GM21786 (cell line): ENCODE measurements at regions not wholly inside any gene's neighbourhood (a gene's known extent, or its start where the extent isn't known, plus 50 kb on each side); places are given as distances from the start of the nearest gene placed in this dataset.

ENCODE experiments used
- ATAC-seq: cut with Tn5 transposase; IDR thresholded peaks from one replicate; pipeline ENCODE4 v1.9.1; 2021; ENCODE audit not compliant: unreplicated experiment

GRCh38 chr16:87074641-87075318 lies 242.4 kb downstream of the C16orf95 start:
- ATAC-seq = peak; percentile 58

DNA sequence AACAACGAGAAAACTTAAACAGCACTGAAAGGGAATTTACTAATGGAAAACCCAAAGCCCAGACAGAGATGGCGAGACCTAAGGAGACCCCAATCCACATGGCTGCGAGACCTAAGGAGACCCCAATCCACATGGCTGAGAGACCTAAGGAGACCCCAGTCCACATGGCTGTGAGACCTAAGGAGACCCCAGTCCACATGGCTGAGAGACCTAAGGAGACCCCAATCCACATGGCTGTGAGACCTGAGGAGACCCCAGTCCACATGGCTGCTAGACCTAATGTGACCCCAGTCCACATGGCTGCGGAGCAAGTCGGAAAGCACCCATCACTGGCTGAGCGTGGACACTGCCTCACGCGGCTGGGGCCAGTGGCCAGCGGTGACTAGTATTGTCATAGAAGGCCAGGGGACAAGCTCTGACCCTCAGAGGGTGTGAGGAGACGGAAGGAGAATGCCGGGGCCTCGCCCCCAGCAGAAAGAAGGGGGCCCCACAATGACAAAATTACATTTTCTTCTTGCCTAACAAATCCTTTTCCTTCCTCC lies 241.8 kb downstream of the C16orf95 start:
- ATAC-seq = no peak

- ATAC-seq = no peak
Measured at GRCh38 chr16:87076331-87076949, 240.8 kb downstream of the C16orf95 start.

- ATAC-seq = no peak
Measured at GRCh38 chr16:87076950-87077749, 240.0 kb downstream of the C16orf95 start.

DNA sequence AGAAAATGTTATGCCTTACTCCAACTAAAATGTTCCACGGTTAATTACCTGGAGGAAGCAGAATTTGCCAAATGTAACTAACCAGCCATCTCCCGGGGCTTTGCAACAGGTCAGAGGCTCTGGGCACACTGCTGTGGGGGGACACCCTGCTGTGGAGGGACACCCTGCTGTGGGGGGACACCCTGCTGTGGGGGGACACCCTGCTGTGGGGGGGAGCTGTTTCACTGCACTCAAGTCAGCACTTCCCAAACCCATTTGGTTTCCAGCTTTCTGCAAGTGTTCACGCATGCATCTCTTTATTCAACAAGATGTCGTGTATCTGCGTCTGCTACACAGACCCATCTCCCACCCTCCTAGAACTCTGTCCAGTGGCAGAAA lies 239.5 kb downstream of the C16orf95 start:
- no peak for ATAC-seq

- ATAC-seq = no peak
Measured at GRCh38 chr16:87080571-87081167, 236.5 kb downstream of the C16orf95 start.

DNA sequence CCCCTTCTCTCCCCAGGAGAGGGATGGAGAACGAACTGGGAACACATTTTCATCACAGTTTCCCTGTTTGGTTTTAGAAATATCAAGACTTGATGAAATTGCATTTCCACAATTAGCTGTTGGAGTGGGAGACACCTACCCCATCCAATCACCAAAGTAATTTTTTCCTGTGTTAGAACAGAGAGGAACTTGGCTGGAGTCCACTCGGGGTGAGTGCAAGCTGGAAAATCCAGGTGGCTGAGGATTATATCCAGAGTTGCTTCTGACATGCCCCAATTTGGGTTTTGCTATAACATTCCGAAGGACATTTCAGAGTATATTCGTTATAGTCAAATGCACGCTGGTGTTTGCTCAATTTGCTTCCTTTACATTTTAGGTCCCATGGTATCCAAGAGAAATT lies 231.8 kb downstream of the C16orf95 start:
- no peak for ATAC-seq

- ATAC-seq = no peak
Measured at GRCh38 chr16:87086156-87086555, 231.0 kb downstream of the C16orf95 start.

DNA sequence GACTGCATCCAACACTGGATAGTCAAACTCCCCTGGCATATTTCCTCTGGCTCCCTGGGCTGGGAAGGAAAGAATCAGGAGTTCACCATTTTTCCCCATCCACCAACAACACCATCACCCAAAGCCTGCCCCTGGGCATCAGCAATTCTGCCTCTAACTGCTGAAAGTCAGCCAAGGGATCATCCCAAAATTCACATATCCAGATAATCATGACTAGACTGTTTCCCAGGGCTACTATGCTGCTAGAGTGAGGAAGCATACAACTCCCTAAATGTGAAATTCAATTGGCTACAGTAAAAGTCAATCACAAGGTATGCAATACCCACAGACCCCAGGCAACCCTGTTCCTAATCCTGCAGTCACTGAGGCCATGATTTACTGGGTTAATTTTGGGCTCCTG lies 230.6 kb downstream of the C16orf95 start:
- ATAC-seq = no peak

GRCh38 chr16:87092958-87093357 lies 224.2 kb downstream of the C16orf95 start:
- no peak for ATAC-seq

DNA sequence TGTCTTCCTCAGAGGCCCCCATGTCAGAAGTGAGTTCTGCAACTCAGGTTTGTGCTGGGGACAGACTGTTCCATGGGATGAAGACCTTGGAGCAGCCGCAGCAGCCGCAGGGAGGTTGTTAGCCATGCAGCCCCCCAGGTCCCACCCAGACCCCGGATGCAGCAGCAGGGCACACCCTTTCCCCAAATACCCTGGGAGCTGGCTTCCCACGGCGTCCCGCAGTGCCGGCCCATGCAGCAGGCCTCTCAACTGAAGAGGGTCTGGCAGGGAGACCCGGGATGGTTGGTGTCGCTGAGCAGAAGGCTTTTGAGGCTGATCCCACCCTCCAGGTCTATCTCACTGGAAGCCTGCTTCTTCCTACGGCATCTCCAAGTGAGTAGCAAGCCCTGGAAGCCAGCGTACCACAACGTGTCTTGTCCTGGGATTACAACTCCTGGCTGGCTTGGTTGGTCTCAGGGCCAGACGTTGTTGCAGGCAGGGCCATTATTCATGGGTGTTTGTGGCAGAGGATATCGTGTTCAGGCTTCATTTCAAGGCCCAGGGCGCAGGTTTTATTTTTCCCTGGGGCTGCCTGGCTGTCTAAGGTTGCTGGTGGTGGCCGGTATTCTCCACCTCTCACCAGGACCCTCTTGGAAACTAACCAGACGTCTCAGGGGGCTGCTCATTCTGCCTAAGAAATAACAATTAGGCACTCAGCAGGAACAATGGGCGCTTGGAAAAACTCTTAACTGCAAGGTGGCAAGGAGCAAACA lies 223.2 kb downstream of the C16orf95 start:
- ATAC-seq = no peak

GRCh38 chr16:87094556-87094865 lies 222.7 kb downstream of the C16orf95 start:
- no peak for ATAC-seq

DNA sequence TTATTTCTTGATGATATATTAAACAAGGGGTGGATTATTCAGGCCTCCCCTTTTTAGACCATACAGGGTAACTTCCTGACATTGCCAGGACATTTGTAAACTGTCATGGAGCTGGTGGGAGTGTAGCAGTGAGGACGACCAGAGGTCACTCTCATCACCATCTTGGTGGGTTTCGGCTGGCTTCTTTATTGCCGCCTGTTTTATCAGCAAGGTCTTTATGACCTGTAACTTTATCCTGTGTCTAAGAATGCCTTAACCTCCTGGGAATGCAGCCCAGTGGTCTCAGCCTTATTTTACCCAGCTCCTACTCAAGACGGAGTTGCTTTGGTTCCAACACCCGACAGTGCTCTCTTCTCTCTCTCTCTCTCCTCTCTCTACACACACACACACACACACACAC lies 221.9 kb downstream of the C16orf95 start:
- no peak for ATAC-seq

DNA sequence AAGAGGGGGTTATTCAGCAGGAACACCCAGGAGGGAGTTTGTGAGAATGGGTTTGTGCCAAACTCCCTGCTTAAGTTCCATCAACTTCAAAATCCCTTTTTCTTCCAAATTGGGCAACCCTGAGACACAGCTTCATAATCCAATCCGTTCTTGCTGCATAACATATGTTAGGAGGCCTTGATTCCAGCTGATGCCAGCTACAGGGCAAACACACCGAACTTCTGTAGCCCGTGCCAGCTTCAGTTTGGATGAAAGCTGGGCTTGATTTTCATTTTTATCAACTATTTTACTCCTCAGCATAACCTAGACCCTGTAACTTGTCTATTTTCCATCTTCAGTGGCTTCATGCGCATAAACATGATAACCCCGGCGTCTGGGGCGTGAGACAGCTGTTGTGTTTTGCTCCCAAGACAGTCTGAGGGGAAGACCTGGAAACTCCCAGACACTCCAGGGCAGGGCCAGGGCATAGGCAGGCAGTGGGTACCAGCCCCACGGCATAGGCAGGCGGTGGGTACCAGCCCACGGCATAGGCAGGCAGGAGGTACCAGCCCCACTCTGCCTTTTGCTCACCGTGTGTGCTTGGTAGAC lies 220.4 kb downstream of the C16orf95 start:
- ATAC-seq = no peak

DNA sequence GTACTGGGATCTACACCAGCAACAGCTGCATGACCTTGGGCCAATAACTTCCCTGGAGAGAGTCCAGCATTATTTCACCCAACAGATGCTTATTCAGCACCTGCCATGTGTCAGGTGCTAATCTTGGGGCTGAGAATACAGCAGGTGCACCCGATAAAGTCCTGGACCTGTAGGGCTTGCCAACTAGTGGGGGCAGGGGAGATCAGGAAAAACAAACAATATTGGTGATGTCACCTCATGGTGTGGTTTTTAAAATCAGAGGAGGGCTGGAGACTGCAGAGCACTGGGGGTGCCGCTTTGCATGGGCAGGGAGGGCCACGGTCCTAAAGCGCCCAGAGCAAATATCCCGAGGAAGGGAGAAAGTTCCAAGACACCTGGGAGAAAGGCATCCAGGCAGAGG lies 218.8 kb downstream of the C16orf95 start:
- no peak for ATAC-seq

DNA sequence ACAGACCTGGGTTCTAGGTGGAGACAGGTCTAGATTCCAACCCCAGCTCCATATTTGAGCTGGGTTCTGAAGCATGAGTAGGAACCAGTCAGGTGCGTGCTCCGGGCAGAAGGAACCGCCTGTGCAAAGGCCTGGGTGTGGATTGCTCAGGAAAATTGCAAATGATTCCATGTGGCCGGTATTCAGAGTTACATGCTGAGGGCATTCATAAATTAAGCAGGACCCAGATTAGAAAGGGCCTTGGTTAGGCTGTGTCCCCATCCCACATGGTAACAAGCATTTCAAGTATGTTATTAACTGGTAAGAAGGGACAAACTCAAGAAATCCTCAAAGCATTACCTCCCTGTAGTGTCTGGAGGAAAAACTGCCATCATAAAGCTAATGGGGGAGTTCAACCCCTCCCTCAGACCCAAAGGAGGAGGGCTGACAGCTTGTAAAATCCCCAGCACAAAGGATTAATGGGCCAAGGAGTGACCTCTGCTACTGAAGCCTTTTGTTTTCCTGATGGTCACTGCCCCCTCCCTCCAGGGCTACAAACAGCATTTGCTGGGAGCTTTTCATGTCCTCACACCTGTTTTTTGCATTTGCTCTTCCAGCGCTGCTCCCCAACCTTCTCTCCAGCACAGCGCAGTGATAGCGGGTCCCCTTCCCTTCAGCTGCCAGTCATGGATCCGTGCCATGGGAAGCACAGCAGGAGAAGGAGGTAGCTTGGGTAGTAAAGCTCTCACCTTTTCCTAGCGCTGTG lies 218.0 kb downstream of the C16orf95 start:
- no peak for ATAC-seq

- no peak for ATAC-seq
Measured at GRCh38 chr16:87100306-87101058, 216.7 kb downstream of the C16orf95 start.

DNA sequence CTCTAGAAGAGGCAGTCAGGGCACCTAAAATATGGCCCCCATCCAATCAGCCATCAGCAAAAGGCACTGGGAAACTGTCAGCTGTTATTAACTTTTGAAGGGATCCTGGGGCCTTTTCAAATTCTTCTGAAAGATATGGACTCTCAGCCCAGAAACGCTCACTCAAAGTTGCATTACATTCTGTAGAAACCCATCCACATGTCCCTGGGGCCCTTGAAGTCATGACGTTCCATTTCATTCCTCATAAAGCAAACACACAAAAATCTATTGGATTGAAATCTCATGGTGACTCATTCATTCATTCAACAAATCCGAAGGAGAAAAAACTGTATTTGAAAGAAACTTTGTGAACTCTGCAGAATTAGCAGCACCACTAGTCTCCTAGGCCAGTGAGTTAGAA lies 215.3 kb downstream of the C16orf95 start:
- ATAC-seq = no peak

- no peak for ATAC-seq
Measured at GRCh38 chr16:87107201-87107600, 210.0 kb downstream of the C16orf95 start.
